ENCODE measurements at regions not wholly inside any gene's neighbourhood (a gene's known extent, or its start where the extent isn't known, plus 50 kb on each side); places are given as distances from the start of the nearest gene placed in this dataset.
A peak's percentile ranks its signal among the peaks of the same experiment; 100 is the strongest.
"Not testable (repeated sequence)": the region's sequence is repeated elsewhere in the genome, so short reads cannot be mapped to it uniquely, and the experiment has no call there.

GRCh38 chr6:26956601-26957184 is 290.8 kb upstream of the PRSS16 start (continued):
- TF ChIP-seq KMT2B (CRISPR knock-in tag; IDR thresholded peaks at IDR 0.05) = peak; percentile 85
- peak; percentile 35; the same call in 1 of the 2 replicates for TF ChIP-seq HMGXB3 (CRISPR knock-in tag; IDR thresholded peaks at IDR 0.05; ENCODE audit: borderline replicate concordance)
- peak; percentile 95 for TF ChIP-seq ZBTB26 (CRISPR knock-in tag; IDR thresholded peaks at IDR 0.05; ENCODE audit: borderline replicate concordance)
- TF ChIP-seq ZNF687 (CRISPR knock-in tag; IDR thresholded peaks at IDR 0.05) = peak; percentile 72
- peak; percentile 78; the same call in 1 of the 2 replicates for TF ChIP-seq ATF2 (CRISPR knock-in tag; IDR thresholded peaks at IDR 0.05)
- TF ChIP-seq HDAC2 (CRISPR knock-in tag; IDR thresholded peaks at IDR 0.05) = peak; percentile 67
- peak; percentile 52; the same call in 1 of the 2 replicates for TF ChIP-seq NFAT5 (CRISPR knock-in tag; IDR thresholded peaks at IDR 0.05)
- not testable (repeated sequence) for TF ChIP-seq NR2F6 (IDR thresholded peaks at IDR 0.05)
- peak; percentile 53; the same call in 1 of the 2 replicates for TF ChIP-seq NR2F6 (CRISPR knock-in tag; IDR thresholded peaks at IDR 0.05)
- peak; percentile 71 for TF ChIP-seq ISL2 (CRISPR knock-in tag; IDR thresholded peaks at IDR 0.05)
- TF ChIP-seq BRD4 (CRISPR knock-in tag; IDR thresholded peaks at IDR 0.05) = peak; percentile 86
- TF ChIP-seq ELF3 (CRISPR knock-in tag; IDR thresholded peaks at IDR 0.05) = peak; percentile 89
- TF ChIP-seq MIXL1 (CRISPR knock-in tag; IDR thresholded peaks at IDR 0.05) = peak; percentile 74

Measured in HepG2 (cell line).